GM18861 (cell line): ENCODE measurements at regions not wholly inside any gene's neighbourhood (a gene's known extent, or its start where the extent isn't known, plus 50 kb on each side); places are given as distances from the start of the nearest gene placed in this dataset.

Source experiments
- ATAC-seq: cut with Tn5 transposase; IDR thresholded peaks from one replicate; pipeline ENCODE4 v1.9.1; 2021; ENCODE audit not compliant: unreplicated experiment

DNA sequence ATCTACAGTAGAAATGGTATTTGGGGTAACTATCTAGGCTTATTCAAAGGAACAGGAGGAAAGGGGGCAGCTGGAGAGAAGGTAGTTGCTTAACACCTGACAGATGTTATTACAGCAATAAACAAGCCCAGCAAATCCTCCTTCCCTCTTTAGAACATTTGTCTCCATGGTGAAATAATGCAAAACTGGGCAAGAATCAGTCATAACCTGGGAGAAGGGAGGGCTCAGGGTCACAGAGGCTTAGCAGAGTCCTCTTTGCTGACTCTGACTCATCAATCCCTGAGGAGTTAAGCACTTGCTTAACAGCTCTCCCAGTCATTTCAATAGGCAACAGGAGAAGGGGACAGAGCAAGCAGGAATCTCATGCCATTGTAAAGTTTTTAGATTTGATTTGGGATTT, 230.3 kb downstream of the IBTK start:
- no peak for ATAC-seq

DNA sequence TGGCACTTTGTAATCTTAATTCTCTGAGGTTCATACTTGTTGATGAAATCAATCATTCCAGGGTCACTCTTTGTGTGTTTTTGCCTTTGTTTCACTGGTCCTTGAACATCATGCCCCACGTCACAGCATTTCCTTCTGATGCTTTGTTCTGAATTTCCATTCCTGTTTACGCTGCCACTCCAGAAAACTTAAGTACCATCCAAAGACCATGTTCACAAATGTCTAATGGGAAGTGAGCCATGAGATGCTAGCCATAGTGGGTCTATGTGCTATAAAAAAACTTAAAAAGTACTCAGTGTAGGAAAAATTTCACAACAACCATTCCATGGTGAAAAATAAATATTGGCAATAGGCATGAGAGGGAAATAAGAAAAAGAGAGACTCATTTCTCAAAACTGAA, 232.0 kb downstream of the IBTK start:
- no peak for ATAC-seq

DNA sequence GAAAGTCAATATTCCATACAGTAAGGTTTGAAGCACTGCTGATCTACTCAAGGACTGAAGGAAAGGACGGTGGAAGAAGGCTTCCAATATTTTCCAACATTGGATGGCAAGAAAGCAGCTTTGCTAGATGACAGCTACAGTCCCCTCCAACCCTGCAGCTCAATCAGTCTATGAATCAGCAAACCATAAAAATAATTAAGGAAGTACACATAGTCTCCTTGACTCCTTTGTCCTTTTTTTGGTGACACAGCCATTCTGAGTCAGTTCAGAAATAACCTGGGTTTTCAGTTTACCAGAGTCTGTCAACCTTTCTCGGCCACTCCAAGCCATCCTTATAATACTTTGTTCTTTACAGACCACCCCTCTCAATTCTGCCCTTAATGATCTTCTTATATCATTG, 232.5 kb downstream of the IBTK start:
- ATAC-seq, result no peak

DNA sequence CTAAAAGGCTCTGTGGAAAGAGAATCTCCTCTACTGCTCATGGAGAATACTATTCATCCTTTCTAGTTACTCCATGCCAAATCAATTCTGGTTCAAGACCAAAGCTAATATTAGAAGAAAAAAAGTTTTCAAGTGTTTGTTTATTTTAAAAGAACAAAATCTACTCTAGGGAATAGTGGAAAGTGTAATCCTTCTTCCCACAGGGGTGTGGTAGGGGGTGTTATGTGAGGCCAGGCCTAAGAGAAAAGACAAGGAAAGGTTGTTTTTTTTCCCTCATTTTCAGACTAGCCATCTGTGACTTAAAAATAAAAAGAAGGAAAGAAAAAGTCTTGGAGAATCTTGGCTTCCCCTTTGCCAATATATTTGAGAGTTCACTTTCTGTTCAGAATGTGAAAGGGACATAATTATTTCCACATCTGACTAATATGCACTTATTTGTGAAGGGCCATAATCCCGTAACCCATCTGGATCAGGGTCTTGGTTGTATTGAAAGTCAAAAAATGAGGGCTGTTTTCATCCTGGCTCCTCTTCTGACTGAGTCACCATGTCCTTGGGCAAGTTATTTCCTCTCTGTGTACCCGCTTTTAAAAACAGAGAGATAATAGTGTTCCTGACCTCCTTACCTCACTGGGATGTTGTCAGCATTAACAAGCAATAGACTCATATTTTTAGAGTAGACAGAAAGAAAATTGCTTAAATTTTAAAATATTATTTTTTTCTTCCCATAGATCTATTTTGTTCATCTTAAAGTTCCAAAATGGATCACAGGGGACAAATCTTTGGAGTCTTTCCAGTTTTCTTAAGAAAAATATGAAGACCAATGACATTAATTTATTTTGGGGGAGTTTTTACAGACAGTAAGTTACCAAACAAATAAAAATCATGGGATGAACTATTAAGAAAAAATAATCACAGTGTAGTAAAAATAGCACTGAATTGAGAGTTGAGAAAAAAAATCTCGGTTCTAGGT, 233.7 kb downstream of the IBTK start:
- ATAC-seq, result no peak

DNA sequence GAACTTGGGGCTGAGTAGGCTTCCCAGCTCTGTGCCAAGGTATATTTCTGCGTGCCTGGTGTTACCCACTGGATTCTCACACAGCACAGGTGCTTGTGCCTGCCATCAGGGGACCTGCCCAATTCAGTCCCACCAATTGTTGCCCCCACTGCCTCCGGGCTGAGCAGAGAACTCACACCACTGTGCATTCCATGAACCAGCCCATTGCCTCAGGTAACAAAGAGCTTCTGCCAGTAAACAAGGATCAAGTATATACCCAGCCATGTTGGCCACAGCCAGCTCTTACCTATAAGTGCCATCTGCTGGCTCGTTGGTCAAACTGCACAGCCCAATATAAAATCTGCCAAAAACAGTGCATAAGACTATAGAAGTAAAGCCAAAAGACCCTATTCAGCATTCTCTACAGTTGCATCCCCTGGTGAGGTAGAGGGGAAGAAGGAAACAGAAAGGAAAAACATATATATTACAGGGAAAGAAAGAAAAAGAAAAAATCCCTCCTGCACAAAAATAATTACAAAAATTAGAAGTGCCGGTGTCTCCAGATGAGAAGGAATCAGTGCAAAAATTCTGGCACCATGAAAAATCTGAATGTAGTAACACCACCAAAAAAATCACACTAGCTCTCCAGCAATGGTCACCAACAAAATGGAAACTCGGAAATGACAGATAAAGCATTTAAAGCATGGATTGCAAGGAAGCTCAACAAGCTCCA, 241.4 kb downstream of the IBTK start:
- peak; percentile 89 for ATAC-seq

DNA sequence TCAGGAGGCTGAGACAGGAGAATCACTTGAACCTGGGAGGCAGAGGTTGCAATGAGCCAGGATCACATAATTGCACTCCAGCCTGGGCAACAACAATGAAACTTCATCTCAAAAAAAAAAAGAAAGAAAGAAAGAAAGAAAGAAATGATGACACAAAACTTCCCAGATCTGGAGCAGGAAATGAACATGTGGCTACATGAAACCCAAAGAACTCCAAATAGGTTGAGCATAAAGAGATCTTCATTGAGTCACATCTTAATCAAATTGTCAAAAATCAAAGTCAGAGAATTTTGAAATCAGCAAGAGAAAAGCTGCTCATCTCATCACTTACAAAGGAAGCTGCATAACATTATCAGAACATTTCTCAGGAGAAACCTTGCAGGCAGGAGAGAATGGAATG, 247.0 kb downstream of the IBTK start:
- no peak for ATAC-seq

DNA sequence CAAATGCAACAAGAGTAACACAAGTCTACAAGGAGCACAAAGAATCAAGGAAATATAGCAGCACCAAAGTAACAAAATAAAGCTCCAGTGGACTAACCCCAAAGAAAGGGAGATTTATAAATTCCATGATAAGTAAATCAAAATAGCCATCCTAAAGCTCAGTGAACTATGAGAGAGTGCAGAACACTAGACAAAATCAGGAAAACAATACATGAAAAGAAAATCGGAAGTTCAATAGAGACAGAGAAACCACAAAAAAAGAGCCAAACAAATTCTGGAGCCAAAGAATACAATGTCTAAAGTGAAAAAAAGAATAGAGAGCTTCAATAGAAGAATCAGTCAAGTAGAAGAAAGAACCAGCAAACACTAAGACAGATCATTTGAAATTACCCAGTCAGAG, 247.3 kb upstream of the TENT5A start:
- no peak for ATAC-seq

DNA sequence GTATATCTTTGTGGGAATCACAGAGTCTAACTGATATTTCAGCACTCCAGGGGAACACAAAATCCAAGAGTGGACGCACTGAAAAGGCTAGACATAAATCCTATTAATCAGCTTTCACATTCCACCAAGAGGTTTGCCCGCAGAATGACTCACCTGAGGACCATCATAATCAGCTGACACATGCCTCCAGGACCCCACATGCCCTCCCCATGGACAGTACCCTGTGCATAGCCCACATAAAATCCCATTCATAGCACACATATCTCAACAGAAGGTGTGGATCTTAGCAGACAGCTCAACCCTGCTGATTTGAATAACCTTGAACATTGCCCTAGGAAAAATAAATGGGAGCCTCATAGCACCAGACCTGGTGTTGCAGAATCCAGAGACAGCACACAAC, 246.8 kb upstream of the TENT5A start:
- no peak for ATAC-seq

DNA sequence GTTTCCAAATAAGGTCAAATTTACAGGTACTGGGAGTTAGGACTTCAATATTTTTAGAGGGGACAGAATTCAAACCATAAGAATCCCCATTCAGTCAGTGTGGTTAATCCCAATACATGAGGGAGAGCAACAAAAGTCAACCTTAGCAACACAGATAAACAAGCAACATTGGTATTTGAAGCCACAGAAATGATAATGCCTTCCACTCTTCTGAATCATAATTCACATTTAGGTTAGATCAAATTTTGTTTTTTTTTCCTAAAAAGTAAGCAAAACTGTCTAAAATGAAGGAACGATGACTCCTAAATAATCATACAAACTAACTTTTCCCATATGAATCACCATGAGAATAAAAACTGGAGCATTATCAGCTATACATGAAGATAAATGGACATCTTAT, 246.0 kb upstream of the TENT5A start:
- no peak for ATAC-seq

DNA sequence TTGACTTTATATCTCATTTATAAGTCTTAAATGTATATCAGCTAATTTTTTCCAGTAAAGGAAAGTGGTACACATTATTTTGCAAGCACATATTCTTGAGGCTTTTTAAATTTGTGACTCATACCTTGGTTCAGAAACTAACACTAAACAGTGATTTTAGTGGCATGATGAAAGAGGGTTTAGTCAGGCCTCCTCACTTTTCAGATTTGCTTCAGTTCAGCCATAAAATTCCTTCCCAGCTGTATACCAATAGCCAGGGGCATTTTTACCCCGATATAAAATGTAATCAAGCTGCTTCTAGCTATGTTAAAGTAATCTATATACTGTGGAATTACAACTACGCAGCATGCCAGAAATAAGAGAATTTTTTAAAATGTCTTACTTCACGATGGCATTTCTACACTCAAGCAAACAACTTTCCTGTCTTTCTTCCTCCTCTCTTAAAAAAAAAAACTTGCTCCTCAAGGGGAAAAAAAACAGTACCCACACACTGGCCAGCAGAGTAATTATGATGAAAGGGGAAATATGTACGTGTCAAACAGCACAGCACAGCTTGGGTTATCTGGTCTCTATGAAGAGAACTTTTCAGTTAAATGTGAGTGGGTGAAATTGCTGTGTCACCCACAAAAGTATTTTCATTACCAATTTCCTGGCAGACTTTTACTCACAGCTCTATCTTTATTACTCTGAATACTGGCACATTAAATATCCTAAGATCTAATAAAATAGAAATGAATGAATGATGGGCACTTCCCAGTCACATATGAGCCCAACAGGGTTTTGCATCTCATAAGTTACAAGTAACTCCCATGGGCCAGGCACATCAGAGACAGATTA, 244.8 kb upstream of the TENT5A start:
- ATAC-seq, result peak; percentile 66

DNA sequence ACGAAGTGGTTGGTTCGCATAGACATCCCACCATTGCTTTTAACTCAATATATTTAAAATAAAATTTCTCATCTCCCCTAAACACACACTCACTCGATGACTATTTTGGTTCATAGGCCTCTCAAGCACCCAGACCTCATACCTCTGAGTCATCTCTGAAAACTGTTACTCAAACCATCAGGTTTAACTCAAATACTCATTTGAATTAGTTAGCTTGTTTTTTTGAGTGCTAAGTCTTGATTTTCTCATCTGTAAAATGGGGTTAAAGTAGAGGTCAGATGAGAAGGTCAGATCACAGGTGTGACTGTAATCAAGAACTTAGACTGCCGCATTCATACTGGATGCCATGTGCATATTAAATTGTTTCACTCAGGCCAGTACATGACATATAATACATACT, 243.9 kb upstream of the TENT5A start:
- peak; percentile 74 for ATAC-seq

DNA sequence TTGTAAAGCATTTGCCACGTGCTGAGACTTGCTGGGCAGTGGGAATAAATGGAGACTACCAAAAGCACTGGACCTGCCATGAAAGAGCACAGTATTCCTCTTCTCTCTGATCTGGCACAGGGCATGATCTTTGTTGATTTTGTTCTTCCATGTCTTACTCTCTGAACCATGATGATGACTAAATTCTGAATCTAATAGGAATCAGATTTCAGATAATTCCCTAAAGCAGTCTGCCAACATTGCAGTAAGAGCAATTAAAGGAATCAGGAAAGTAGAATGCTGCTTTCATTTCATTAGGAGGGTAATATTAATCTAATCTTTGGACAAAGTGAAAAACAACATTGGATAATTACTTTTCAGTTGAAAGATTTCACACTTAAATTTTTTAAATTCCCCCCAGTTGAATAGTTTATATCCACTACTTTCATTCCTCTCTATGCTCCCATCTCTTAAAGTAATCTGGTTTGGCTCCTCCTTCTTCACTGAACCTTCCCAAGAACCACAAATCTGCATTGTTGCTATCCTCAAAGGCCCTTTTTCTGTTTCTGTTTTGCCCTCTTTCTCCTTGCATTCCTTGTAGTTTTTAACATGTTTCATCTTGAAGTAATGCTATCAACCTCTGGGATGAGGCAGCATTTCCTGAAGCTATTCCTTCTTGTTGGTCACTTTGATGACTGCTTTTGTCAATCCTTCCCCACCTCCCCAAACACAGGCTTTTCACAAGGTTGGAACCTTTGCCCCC, 243.2 kb upstream of the TENT5A start:
- no peak for ATAC-seq

DNA sequence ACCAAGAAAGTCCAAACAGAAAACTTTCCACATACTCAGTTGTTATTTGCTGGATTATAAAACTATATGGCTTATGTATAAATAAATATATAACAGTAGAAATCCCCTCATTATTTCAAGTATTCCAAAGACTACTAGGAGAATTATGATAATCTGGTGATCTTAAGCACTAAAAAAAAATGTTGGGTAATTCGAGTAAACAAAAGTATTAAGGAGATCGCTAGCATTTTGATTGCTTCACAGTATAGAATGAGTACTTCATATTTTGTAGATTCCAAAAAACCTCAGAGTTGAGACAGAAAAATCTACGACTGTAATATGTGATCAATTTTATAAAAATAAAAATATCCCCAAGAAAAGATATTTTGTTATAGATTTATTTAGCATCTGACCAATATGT, 236.4 kb upstream of the TENT5A start:
- no peak for ATAC-seq

DNA sequence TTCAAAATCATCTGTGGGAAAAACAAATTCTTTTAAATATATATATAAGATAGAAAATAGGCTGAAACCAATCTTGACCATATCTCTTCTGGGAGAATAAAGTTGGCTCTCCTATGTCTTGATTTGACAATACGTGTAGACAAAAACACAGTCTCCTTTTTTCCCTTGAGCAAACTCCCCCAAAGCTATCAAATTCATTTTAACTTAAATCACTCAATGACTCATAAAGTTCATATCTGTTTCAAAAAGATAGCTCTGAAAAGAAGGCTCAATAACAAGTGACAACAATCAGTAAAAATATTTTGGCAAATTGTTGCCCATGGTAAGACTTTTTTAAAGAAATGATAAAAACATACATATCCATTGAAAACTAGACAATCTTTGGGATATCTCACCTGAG, 236.0 kb upstream of the TENT5A start:
- ATAC-seq, result no peak

DNA sequence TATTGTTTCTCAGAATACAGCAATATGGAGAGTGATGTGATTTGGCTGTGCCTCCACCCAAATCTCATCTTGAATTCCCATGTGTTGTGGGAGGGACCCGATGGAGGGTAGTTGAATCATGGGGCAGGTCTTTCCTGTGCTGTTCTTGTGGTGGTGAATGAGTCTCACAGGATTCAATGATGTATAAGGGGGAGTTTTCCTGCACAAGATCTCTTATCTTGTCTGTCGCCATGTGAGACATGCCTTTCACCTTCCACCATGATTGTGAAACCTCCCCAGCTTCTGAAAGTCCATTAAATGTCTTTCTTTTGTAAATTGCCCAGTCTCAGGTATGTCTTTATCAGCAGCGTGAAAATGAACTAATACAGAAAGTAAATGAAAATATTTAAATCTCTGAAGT, 234.8 kb upstream of the TENT5A start:
- no peak for ATAC-seq

DNA sequence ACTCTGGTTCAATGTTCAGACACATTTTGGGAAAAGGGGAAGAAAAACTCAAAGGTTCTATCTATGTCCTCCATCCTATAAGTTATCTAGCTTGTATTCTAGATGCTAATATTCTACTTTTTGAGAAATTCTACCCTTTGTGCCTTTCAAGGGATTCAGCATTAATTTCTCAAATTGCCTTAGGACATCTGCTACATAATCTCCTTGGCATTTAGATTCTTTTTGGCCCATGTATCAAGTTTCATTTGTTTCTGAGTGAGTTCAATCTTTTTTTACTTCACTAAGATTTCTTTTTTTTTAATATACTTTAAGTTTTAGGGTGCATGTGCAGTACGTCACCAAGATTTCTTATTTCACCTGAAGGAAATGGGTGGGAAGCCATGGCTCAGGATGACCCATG, 232.7 kb upstream of the TENT5A start:
- ATAC-seq, result no peak

DNA sequence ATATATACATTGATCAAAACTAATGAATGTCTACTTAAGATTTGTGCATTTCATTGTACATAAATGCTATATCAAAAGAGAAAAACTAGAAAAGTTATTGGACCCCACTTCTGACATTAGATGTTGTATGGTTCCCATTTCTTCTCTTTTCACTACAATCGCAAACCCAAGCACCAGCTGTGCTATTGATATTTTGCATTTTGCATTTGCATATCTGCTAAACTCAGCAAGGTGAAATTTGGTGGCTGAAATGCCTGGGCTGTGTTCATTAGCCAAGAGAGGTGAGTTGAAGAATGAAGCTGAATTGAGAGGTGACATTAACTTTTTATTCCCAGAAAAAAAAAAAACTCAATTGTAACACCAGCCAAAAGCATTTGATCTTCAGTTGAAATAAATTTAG, 232.1 kb upstream of the TENT5A start:
- peak; percentile 65 for ATAC-seq

DNA sequence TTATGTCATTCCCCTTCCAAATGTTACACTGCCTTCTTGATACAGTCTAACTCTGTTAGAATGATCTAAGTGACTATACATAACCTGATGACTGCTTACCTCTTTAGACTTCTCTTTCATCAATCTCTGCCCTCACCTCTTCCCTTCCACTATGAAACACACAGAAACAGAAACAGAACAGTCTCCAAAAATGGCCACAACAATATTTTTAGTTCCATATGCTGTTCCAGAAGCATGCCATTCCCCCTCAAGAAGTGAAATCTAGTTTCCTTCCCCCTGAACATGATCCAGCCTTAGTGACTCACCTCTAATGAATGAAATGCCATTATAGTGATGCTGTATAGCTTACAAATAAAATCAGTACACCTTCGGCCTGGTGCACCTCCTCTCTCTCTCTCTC, 229.3 kb upstream of the TENT5A start:
- no peak for ATAC-seq

DNA sequence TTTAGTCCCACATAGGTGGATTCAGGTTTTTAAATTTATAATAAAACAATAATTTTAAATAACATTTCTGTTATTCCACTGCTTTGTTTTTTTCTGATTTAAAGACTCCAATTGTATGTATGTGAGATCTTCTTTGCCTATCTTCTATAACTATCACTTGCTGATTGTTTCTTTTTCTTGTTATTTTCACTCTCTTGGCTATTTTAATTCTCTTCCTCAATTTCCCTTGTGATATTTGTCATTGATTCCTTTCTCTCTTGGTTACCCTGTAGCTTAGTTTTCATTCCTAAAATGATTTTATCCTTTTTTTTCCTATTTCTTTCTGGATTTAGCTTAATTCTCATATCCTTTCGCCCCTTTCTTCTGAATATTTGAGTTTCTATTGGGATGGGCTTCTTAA, 227.3 kb upstream of the TENT5A start:
- ATAC-seq, result no peak

DNA sequence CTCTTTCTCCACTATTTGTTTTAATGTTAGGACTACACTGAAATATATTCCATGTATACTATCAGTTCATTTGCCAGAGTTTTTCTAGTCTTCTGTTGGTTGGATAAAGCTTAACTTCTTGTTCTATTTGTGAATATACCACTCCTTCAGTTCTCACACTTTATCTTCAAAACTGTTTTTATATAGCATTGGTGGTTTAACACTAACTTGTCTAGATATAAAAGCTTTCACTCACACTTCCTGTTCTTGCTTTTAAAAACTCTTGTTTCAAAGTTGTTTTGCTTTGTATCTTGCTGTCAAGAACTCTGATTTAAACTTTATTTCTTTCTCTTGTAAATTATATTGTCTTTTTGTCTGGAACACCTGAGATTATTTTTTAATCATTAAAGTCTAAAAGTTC, 226.8 kb upstream of the TENT5A start:
- no peak for ATAC-seq

DNA sequence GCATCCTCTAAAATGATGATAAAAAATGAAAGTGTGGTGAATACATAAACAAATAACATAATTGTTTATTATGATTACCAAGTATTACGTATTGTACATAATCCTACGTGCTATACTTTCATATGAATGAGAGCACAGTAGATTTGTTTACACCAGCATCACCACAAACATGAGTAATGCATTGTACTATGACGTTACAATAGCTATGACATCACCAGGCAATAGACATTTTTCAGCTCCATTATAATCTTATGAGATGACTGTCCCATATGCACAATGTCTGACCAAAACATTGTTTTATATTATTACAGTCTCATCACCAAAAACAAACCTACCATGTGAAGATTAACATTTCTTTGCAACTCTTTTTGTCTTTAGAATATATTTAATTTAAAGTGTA, 225.7 kb upstream of the TENT5A start:
- no peak for ATAC-seq
